ENCODE measurements at regions not wholly inside any gene's neighbourhood (a gene's known extent, or its start where the extent isn't known, plus 50 kb on each side); places are given as distances from the start of the nearest gene placed in this dataset.

DNA sequence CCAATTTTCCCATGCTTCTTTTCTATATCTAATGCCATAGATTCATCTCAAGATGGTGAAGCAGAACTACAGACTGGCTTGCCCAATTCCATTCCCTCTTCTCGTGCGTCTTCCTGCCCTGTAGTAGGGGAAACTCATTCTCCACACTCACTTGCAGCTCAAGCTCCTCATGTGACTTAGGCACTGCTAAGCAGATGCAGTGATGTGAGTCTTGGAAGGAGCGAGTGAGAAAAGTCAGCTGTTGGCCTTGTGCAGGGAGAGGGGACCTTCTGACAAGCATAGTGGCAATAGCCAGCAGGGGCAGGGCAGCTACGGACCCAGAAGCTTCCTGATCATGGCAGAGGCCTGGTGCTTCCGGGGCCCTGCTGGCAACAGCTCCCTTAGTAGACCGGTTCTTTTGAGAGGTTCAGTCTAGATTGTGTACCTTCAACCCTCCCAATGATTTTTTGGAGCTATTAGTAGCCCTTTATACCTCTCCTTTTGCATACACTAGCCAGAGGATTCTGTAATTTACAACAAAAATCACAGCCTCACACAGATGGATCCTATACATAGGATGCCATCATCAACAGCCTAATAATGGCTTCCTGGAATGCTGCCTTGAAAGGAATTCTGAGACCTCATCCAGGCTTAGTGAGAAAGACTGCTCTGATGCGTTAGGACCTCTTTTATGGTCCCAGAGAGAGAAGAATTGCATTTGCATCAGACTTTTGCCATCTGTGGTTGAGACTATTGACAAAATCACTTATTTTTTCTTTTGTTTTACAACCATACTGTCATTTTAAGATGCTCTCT lies 121.5 kb upstream of the RIPOR2 start:
- no peak overlapping the region for H3K27ac ChIP-seq (ENCODE audit: low read depth, low read length)
- 69 to 83% (median 71%) methylated on average over 7 of the region's 7 CpGs for WGBS, 3 donors

GRCh38 chr6:25058441-25058840 lies 122.7 kb upstream of the RIPOR2 start:
- 92 to 93% (median 92%) methylated on average over 5 of the region's 5 CpGs for WGBS, 3 donors
- H3K27ac ChIP-seq (ENCODE audit: low read depth, low read length): no peak overlapping the region

GRCh38 chr6:25058941-25059340 lies 123.2 kb upstream of the RIPOR2 start:
- 87 to 95% (median 88%) methylated on average over 4 of the region's 4 CpGs for WGBS, 3 donors
- no peak overlapping the region for H3K27ac ChIP-seq (ENCODE audit: low read depth, low read length)

DNA sequence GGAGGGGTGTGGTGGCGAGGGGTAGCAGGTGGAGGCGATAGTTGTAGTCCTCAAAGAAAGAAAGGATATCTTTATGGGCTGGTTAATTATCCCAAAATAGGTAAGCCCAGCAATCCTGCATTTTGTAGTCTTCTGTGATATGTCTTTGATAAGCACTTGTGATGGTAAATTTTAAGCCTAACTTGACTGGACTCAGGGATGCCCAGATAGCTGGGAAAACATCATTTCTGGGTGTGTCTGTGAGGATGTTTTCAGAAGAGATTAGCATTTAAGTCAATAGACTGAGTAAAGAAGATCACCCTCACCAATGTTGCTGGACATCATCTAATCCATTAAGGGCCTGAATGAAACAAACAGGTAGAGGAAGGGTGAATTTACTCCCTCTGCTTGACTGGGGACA lies 124.8 kb upstream of the RIPOR2 start:
- WGBS, 3 donors: 95 to 98% (median 97%) methylated on average over 2 of the region's 2 CpGs
- no peak overlapping the region for H3K27ac ChIP-seq (ENCODE audit: low read depth, low read length)

- 56 to 77% (median 57%) methylated on average over 6 of the region's 6 CpGs for WGBS, 3 donors
Measured at GRCh38 chr6:25061289-25061936, 125.7 kb upstream of the RIPOR2 start.

GRCh38 chr6:25062070-25062811 lies 126.5 kb upstream of the RIPOR2 start:
- H3K27ac ChIP-seq (ENCODE audit: low read depth, low read length): no peak overlapping the region
- 69 to 83% (median 80%) methylated on average over 7 of the region's 7 CpGs for WGBS, 3 donors

More at GRCh38 chr6:25061289-25061936, 125.7 kb upstream of the RIPOR2 start:
- H3K27ac ChIP-seq (ENCODE audit: low read depth, low read length): no peak overlapping the region

DNA sequence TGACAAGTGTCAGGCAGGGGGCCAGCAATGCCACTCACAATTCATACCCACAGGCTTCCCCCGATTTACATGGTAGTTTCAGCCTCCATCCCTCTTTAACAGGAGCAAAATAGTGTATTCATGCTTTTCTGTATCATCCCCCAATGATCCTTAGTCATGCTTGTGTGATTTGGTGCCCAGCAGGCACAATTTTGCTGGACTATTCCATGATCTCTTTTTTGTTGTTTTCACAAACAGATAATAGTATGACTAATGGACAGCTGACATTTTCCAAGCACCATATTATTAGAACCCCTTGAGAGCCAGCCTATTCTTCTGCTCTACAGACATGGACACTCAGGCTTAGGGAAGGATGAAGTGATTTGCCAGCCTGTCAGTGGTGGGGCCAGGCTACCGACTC lies 128.2 kb upstream of the RIPOR2 start:
- WGBS, 3 donors: 63 to 92% (median 90%) methylated on average over 2 of the region's 2 CpGs
- H3K27ac ChIP-seq (ENCODE audit: low read depth, low read length): no peak overlapping the region

GRCh38 chr6:25065666-25066065 lies 129.9 kb upstream of the RIPOR2 start:
- no peak overlapping the region for H3K27ac ChIP-seq (ENCODE audit: low read depth, low read length)
- WGBS, 3 donors: 80 to 82% (median 82%) methylated on average over 3 of the region's 3 CpGs

- 92 to 97% (median 92%) methylated on average over 1 of the region's 1 CpG for WGBS, 3 donors
Measured at GRCh38 chr6:25066593-25066992, 130.8 kb upstream of the RIPOR2 start.

DNA sequence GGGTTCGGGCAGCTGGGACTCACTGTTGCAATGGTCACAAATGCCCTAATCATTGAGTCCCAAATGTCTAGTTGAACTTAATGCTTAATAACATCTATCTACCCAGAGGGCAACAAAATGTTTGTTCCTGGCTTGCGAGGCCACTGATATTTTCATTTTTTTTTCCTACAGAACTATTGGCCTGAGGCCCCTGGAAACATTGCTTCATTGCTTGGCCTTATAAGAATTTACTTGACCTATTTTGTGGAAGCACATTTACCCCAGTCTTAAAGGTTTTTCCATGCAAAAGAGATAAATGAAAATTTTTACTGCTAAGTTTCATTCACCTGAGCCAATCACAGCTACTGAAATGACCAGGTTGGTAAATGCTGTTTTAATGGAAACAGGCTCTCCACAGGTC lies 133.1 kb upstream of the RIPOR2 start:
- 64 to 86% (median 66%) methylated on average over 2 of the region's 2 CpGs for WGBS, 3 donors
- H3K27ac ChIP-seq (ENCODE audit: low read depth, low read length): no peak overlapping the region

More at GRCh38 chr6:25066593-25066992, 130.8 kb upstream of the RIPOR2 start:
- H3K27ac ChIP-seq (ENCODE audit: low read depth, low read length): no peak overlapping the region

- WGBS, 3 donors: 33 to 43% (median 42%) methylated on average over 13 of the region's 13 CpGs
- H3K27ac ChIP-seq (ENCODE audit: low read depth, low read length): no peak overlapping the region
Measured at GRCh38 chr6:25070547-25071366, 135.0 kb upstream of the RIPOR2 start.

- 91 to 95% (median 92%) methylated on average over 1 of the region's 1 CpG for WGBS, 3 donors
- no peak overlapping the region for H3K27ac ChIP-seq (ENCODE audit: low read depth, low read length)
Measured at GRCh38 chr6:25078141-25078540, 142.4 kb upstream of the RIPOR2 start.

- 78 to 81% (median 81%) methylated on average over 15 of the region's 15 CpGs for WGBS, 3 donors
- H3K27ac ChIP-seq (ENCODE audit: low read depth, low read length): no peak overlapping the region
Measured at GRCh38 chr6:25083784-25084507, 148.2 kb upstream of the RIPOR2 start.

GRCh38 chr6:25084508-25084833 lies 148.7 kb upstream of the RIPOR2 start:
- WGBS, 3 donors: 78 to 88% (median 84%) methylated on average over 1 of the region's 1 CpG
- H3K27ac ChIP-seq (ENCODE audit: low read depth, low read length): no peak overlapping the region

DNA sequence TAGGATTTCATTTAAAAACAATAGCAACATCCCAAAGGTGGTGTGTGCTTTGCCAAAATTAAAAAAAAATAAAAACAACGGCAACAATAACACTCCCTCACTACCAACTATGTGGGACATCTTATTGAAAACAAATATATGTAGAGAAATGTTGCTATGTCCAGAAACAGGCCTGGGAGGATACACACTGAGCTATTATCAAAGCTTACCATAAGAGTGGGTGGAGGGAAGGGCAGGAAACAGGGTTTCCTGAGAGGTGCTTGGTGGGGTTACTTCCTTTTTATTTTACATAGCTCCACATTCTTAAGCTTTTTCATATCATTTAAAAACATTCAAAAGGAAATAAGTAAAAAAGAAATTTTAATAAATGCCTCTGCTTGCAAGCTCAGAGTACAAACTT lies 150.0 kb upstream of the RIPOR2 start:
- H3K27ac ChIP-seq (ENCODE audit: low read depth, low read length): no peak overlapping the region
- WGBS, 3 donors: 0 to 11% (median 3%) methylated on average over 1 of the region's 1 CpG

- no peak overlapping the region for H3K27ac ChIP-seq (ENCODE audit: low read depth, low read length)
- WGBS, 3 donors: 82 to 85% (median 83%) methylated on average over 9 of the region's 9 CpGs
Measured at GRCh38 chr6:25086500-25087091, 150.8 kb upstream of the RIPOR2 start.

GRCh38 chr6:25088513-25088912 lies 152.8 kb upstream of the RIPOR2 start:
- no peak overlapping the region for H3K27ac ChIP-seq (ENCODE audit: low read depth, low read length)
- 57 to 74% (median 64%) methylated on average over 5 of the region's 5 CpGs for WGBS, 3 donors

DNA sequence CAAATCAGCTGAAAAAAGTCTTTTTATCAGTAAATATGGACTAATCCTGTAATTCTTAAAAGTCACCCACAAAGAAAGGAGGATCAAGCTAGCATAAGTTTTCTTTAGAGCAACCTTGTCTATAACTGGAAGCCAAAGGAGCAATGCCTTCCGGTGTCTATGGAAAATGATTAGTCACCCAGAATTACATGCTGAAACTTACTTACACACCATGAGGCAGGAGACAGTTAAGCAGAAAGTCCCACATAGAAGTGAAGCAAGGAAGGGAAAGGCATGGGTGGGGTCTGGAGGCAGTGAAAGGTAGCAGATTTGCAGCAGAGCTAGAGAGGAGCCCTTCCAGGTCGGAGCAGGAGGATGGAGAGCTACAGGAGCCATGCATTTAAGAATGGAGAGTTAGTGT lies 153.7 kb upstream of the RIPOR2 start:
- WGBS, 3 donors: 40 to 61% (median 44%) methylated on average over 2 of the region's 2 CpGs
- no peak overlapping the region for H3K27ac ChIP-seq (ENCODE audit: low read depth, low read length)
